ENCODE measurements at regions not wholly inside any gene's neighbourhood (a gene's known extent, or its start where the extent isn't known, plus 50 kb on each side); places are given as distances from the start of the nearest gene placed in this dataset.
"Not testable (repeated sequence)": the region's sequence is repeated elsewhere in the genome, so short reads cannot be mapped to it uniquely, and the experiment has no call there.

GRCh38 chr7:68195642-68196041, 1199.0 kb downstream of the TYW1 start:
- not testable (repeated sequence) for H3K27me3 ChIP-seq (ENCODE audit: control insufficient read depth, insufficient read depth, low read length); DNase-seq (ENCODE audit: low read depth, low spot score); H3K36me3 ChIP-seq (ENCODE audit: control insufficient read depth, insufficient read depth, low read length); H3K4me3 ChIP-seq (ENCODE audit: low read length); H3K4me1 ChIP-seq (ENCODE audit: control insufficient read depth, insufficient read depth, low read length); H3K27ac ChIP-seq (ENCODE audit: low read length)
- peaks cover 16% of the 10 kb centered on the region for H3K9me3 ChIP-seq (ENCODE audit: control insufficient read depth, insufficient read depth, low read length)
- WGBS (ENCODE audit: insufficient coverage, insufficient read length) = no CpG with 5 or more reads among the region's 2 CpGs

GRCh38 chr7:68200051-68200670, 1203.5 kb downstream of the TYW1 start:
- Histone ChIP-seq H3K9me3 (ENCODE audit: control insufficient read depth, insufficient read depth, low read length) (peaks cover 17% of the 10 kb centered on the region), H3K27me3 (ENCODE audit: control insufficient read depth, insufficient read depth, low read length) (no peaks in the 10 kb centered on the region), H3K36me3 (ENCODE audit: control insufficient read depth, insufficient read depth, low read length) (no peaks in the 10 kb centered on the region), H3K4me1 (ENCODE audit: control insufficient read depth, insufficient read depth, low read length) (no peaks in the 10 kb centered on the region), H3K4me3 (ENCODE audit: low read length) (no peak overlapping the region), H3K27ac (ENCODE audit: low read length) (no peak overlapping the region)
- no peak for DNase-seq (ENCODE audit: low read depth, low spot score)
- WGBS (ENCODE audit: insufficient coverage, insufficient read length) = no CpG with 5 or more reads among the region's 12 CpGs

- Histone ChIP-seq H3K4me1 (ENCODE audit: control insufficient read depth, insufficient read depth, low read length) (no peaks in the 10 kb centered on the region), H3K27ac (ENCODE audit: low read length) (no peak overlapping the region), H3K4me3 (ENCODE audit: low read length) (no peak overlapping the region), H3K36me3 (ENCODE audit: control insufficient read depth, insufficient read depth, low read length) (no peaks in the 10 kb centered on the region), H3K9me3 (ENCODE audit: control insufficient read depth, insufficient read depth, low read length) (peaks cover 19% of the 10 kb centered on the region), H3K27me3 (ENCODE audit: control insufficient read depth, insufficient read depth, low read length) (no peaks in the 10 kb centered on the region)
- WGBS (ENCODE audit: insufficient coverage, insufficient read length) = no CpG with 5 or more reads among the region's 8 CpGs
- no peak for DNase-seq (ENCODE audit: low read depth, low spot score)
Measured at GRCh38 chr7:68203251-68203650, 1206.6 kb downstream of the TYW1 start.

- Histone ChIP-seq H3K9me3 (ENCODE audit: control insufficient read depth, insufficient read depth, low read length) (peaks cover 13% of the 10 kb centered on the region), H3K4me1 (ENCODE audit: control insufficient read depth, insufficient read depth, low read length) (no peaks in the 10 kb centered on the region), H3K27me3 (ENCODE audit: control insufficient read depth, insufficient read depth, low read length) (no peaks in the 10 kb centered on the region), H3K27ac (ENCODE audit: low read length) (no peak overlapping the region), H3K4me3 (ENCODE audit: low read length) (no peak overlapping the region), H3K36me3 (ENCODE audit: control insufficient read depth, insufficient read depth, low read length) (no peaks in the 10 kb centered on the region)
- DNase-seq (ENCODE audit: low read depth, low spot score) = no peak
- WGBS (ENCODE audit: insufficient coverage, insufficient read length) = no CpG with 5 or more reads among the region's 7 CpGs
Measured at GRCh38 chr7:68205826-68206225, 1209.2 kb downstream of the TYW1 start.

GRCh38 chr7:68206946-68207485, 1210.4 kb downstream of the TYW1 start:
- no peak for DNase-seq (ENCODE audit: low read depth, low spot score)
- no CpG with 5 or more reads among the region's 11 CpGs for WGBS (ENCODE audit: insufficient coverage, insufficient read length)
- Histone ChIP-seq H3K9me3 (ENCODE audit: control insufficient read depth, insufficient read depth, low read length) (peaks cover 16% of the 10 kb centered on the region), H3K36me3 (ENCODE audit: control insufficient read depth, insufficient read depth, low read length) (no peaks in the 10 kb centered on the region), H3K4me3 (ENCODE audit: low read length) (no peak overlapping the region; the same call in 1 of the 2 replicates), H3K27me3 (ENCODE audit: control insufficient read depth, insufficient read depth, low read length) (no peaks in the 10 kb centered on the region), H3K27ac (ENCODE audit: low read length) (no peak overlapping the region), H3K4me1 (ENCODE audit: control insufficient read depth, insufficient read depth, low read length) (no peaks in the 10 kb centered on the region)

GRCh38 chr7:68207676-68208075, 1211.0 kb downstream of the TYW1 start:
- H3K4me3 ChIP-seq (ENCODE audit: low read length) = no peak overlapping the region
- H3K27ac ChIP-seq (ENCODE audit: low read length) = no peak overlapping the region
- H3K36me3 ChIP-seq (ENCODE audit: control insufficient read depth, insufficient read depth, low read length) = no peaks in the 10 kb centered on the region
- H3K27me3 ChIP-seq (ENCODE audit: control insufficient read depth, insufficient read depth, low read length) = no peaks in the 10 kb centered on the region
- no peak for DNase-seq (ENCODE audit: low read depth, low spot score)
- no CpG with 5 or more reads among the region's 8 CpGs for WGBS (ENCODE audit: insufficient coverage, insufficient read length)
- H3K4me1 ChIP-seq (ENCODE audit: control insufficient read depth, insufficient read depth, low read length) = no peaks in the 10 kb centered on the region
- H3K9me3 ChIP-seq (ENCODE audit: control insufficient read depth, insufficient read depth, low read length) = peaks cover 16% of the 10 kb centered on the region

- no peaks in the 10 kb centered on the region for H3K36me3 ChIP-seq (ENCODE audit: control insufficient read depth, insufficient read depth, low read length)
- H3K9me3 ChIP-seq (ENCODE audit: control insufficient read depth, insufficient read depth, low read length) = peaks cover 12% of the 10 kb centered on the region
- H3K4me1 ChIP-seq (ENCODE audit: control insufficient read depth, insufficient read depth, low read length) = no peaks in the 10 kb centered on the region
- no peak overlapping the region for H3K27ac ChIP-seq (ENCODE audit: low read length)
- DNase-seq (ENCODE audit: low read depth, low spot score) = no peak
- WGBS (ENCODE audit: insufficient coverage, insufficient read length) = no CpG with 5 or more reads among the region's 6 CpGs
- H3K4me3 ChIP-seq (ENCODE audit: low read length) = no peak overlapping the region
- H3K27me3 ChIP-seq (ENCODE audit: control insufficient read depth, insufficient read depth, low read length) = no peaks in the 10 kb centered on the region
Measured at GRCh38 chr7:68209486-68209885, 1212.9 kb downstream of the TYW1 start.

GRCh38 chr7:68213838-68214237, 1217.2 kb downstream of the TYW1 start:
- no peaks in the 10 kb centered on the region for H3K27me3 ChIP-seq (ENCODE audit: control insufficient read depth, insufficient read depth, low read length)
- H3K36me3 ChIP-seq (ENCODE audit: control insufficient read depth, insufficient read depth, low read length) = no peaks in the 10 kb centered on the region
- no peaks in the 10 kb centered on the region for H3K4me1 ChIP-seq (ENCODE audit: control insufficient read depth, insufficient read depth, low read length)
- H3K9me3 ChIP-seq (ENCODE audit: control insufficient read depth, insufficient read depth, low read length) = peaks cover 3% of the 10 kb centered on the region
- WGBS (ENCODE audit: insufficient coverage, insufficient read length) = no CpG with 5 or more reads among the region's 3 CpGs
- DNase-seq (ENCODE audit: low read depth, low spot score) = no peak
- H3K27ac ChIP-seq (ENCODE audit: low read length) = no peak overlapping the region
- no peak overlapping the region for H3K4me3 ChIP-seq (ENCODE audit: low read length)

GRCh38 chr7:68216051-68216450, 1219.4 kb downstream of the TYW1 start:
- DNase-seq (ENCODE audit: low read depth, low spot score) = no peak
- no peaks in the 10 kb centered on the region for H3K4me1 ChIP-seq (ENCODE audit: control insufficient read depth, insufficient read depth, low read length)
- H3K36me3 ChIP-seq (ENCODE audit: control insufficient read depth, insufficient read depth, low read length) = no peaks in the 10 kb centered on the region
- no peaks in the 10 kb centered on the region for H3K27me3 ChIP-seq (ENCODE audit: control insufficient read depth, insufficient read depth, low read length)
- peaks cover 3% of the 10 kb centered on the region for H3K9me3 ChIP-seq (ENCODE audit: control insufficient read depth, insufficient read depth, low read length)
- WGBS (ENCODE audit: insufficient coverage, insufficient read length) = no CpG with 5 or more reads among the region's 5 CpGs
- no peak overlapping the region for H3K4me3 ChIP-seq (ENCODE audit: low read length)
- H3K27ac ChIP-seq (ENCODE audit: low read length) = no peak overlapping the region

GRCh38 chr7:68217426-68217825, 1220.8 kb downstream of the TYW1 start:
- peaks cover 3% of the 10 kb centered on the region for H3K9me3 ChIP-seq (ENCODE audit: control insufficient read depth, insufficient read depth, low read length)
- no peak for DNase-seq (ENCODE audit: low read depth, low spot score)
- no peaks in the 10 kb centered on the region for H3K27me3 ChIP-seq (ENCODE audit: control insufficient read depth, insufficient read depth, low read length)
- H3K36me3 ChIP-seq (ENCODE audit: control insufficient read depth, insufficient read depth, low read length) = no peaks in the 10 kb centered on the region
- no peak overlapping the region for H3K27ac ChIP-seq (ENCODE audit: low read length)
- WGBS (ENCODE audit: insufficient coverage, insufficient read length) = no CpG with 5 or more reads among the region's 2 CpGs
- H3K4me3 ChIP-seq (ENCODE audit: low read length) = no peak overlapping the region
- H3K4me1 ChIP-seq (ENCODE audit: control insufficient read depth, insufficient read depth, low read length) = no peaks in the 10 kb centered on the region

- Histone ChIP-seq H3K27ac (ENCODE audit: low read length) (no peak overlapping the region), H3K27me3 (ENCODE audit: control insufficient read depth, insufficient read depth, low read length) (no peaks in the 10 kb centered on the region), H3K36me3 (ENCODE audit: control insufficient read depth, insufficient read depth, low read length) (no peaks in the 10 kb centered on the region), H3K9me3 (ENCODE audit: control insufficient read depth, insufficient read depth, low read length) (peaks cover 3% of the 10 kb centered on the region), H3K4me3 (ENCODE audit: low read length) (no peak overlapping the region), H3K4me1 (ENCODE audit: control insufficient read depth, insufficient read depth, low read length) (no peaks in the 10 kb centered on the region)
- no CpG with 5 or more reads among the region's 1 CpG for WGBS (ENCODE audit: insufficient coverage, insufficient read length)
- DNase-seq (ENCODE audit: low read depth, low spot score) = no peak
Measured at GRCh38 chr7:68218461-68218860, 1221.8 kb downstream of the TYW1 start.

All from iPS DF 6.9 (cell line).